CD4-positive, alpha-beta T cell treated with Interleukin-17A for 4 hours (primary cell): ENCODE measurements at regions not wholly inside any gene's neighbourhood (a gene's known extent, or its start where the extent isn't known, plus 50 kb on each side); places are given as distances from the start of the nearest gene placed in this dataset.

ENCODE experiments used
- DNase-seq: peaks from one replicate; pipeline ENCODE4 v3.0.0-alpha.2; 2020; ENCODE audit warnings: mixed read lengths

- no peak for DNase-seq
These were observed 74.3 kb upstream of the RAB4A start for GRCh38 chr1:229196404-229197264.

- no peak for DNase-seq
These were observed 73.7 kb upstream of the RAB4A start for GRCh38 chr1:229197265-229197585.

- DNase-seq = no peak
These were observed 71.4 kb upstream of the RAB4A start for GRCh38 chr1:229199261-229200243.

- DNase-seq = no peak
These were observed 67.7 kb upstream of the RAB4A start for GRCh38 chr1:229203030-229203751.

DNA sequence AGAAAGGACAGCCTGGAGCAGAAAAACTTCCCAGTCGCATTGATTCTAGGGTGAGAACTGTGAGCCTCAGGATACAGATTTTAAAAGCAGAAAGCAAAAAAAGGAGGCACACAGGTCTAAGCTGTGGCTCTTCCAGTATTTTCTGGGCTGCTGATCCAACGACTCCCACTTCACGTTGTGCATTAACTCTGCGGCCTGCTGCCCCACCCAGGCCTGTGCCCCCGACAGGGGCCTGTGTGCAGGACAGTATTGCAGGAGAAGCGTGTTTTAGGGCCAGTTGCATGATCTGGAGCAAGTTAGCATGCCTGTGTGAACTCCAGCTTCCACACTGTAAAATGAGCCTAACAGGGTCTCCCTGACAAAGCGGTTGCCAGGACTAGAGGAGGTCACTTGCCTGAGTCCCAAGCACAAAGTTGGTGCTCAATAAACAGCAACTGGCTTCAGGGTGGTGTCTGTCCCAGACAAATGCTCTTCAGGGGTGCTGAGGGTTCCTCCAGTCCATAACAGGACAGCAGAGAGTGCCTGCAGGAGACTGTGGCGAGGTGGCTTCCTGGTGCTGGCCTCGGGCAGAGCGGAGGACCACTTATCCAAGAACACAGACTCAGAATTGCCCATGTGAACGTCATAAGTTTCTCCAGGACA, 66.8 kb upstream of the RAB4A start:
- DNase-seq = no peak

GRCh38 chr1:229204921-229205777, 65.8 kb upstream of the RAB4A start:
- peak; percentile 25 for DNase-seq

DNA sequence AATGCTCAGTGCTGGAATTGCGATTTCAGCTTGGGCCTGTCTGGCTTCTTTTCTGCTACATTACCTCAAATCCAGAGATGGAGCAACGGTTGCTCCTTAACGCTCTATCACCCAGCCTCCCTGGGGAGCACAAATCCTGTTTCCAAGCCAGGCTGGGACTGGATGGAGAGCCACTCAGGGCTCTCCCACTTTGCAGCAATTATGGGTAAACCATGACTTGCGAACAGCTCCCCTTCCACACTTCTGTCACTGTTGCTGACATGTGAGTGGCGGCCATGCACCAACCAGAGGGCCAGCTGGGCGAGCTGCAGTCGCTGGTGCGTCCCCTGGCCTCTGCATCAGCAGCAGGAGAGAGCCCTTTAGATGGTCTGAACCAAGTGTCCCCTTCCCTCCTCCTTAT, 65.1 kb upstream of the RAB4A start:
- no peak for DNase-seq

- DNase-seq = no peak
These were observed 63.0 kb upstream of the RAB4A start for GRCh38 chr1:229207916-229208315.

DNA sequence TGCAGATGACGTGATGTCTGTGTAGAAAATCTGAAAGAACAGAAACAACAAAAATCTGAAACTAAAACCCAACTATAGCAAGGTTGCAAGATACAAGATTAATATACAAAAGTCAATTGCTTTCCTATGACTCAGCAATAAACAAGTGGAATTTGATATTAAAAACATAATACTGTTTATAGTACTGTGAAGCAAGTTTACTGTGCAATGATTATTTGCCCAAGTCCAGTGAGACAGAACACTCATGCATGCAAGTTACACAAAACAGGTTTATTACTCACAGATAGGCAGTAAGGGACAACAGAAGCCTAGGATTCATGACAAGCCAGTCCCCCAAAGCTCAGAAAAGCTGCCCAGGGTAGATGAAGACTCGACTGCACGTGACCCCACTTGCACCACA, 62.4 kb upstream of the RAB4A start:
- no peak for DNase-seq

DNA sequence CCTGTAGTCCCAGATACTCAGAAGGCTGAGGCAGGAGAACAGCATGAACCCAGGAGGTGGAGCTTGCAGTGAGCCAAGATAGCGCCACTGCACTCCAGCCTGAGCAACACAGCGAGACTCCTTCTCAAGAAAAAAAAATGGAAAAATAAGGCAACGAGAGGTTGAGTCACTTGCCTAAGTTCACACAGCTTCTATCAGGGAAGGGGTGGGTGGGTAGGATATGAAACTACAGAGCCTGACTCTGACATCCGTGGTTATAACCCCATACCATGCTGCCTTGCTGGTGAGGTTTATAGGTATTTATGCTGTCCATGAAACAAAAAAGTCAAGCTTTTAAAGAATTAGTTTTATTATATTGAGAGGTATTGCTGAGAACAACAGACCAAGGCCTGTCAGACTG, 61.5 kb upstream of the RAB4A start:
- DNase-seq = no peak

DNA sequence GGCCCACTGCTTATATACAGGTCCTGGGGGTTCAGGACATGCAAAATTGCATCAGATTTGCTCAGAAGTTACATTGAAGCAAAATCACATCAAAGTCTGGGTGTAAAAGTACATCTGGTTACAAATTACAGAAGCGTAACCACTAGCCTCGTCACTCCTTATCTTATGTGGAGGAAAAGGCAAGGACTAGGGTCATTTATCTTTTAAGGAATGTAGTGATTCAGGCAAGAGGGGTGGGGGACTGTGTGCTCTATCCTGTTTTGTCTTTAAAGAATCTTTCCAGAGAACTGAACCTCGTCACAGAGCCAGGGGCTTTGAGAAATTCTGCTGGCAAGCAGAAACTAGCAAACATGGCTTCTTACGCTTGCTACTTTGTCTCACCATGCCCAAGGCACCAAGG, 61.1 kb upstream of the RAB4A start:
- DNase-seq = no peak

- no peak for DNase-seq
These were observed 60.1 kb upstream of the RAB4A start for GRCh38 chr1:229210844-229211243.

DNA sequence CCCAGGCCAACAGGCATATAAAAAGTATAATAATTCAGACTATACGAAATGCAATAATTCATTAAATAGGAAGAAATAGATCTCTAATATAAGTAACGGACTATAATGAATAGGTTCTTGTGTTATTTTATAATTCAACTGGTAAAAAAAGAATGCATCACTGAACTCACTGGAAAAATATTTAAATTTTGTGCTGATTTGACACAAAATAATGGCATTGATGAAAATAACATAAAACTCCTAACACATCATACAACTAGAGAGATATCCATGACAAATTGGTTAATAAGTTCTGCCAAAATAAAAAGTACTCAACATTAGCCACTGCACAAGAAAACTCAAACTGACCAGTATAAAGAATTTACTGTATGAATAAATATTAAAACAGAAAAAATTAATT, 57.1 kb upstream of the RAB4A start:
- no peak for DNase-seq

GRCh38 chr1:229217716-229218115, 53.2 kb upstream of the RAB4A start:
- DNase-seq = no peak

DNA sequence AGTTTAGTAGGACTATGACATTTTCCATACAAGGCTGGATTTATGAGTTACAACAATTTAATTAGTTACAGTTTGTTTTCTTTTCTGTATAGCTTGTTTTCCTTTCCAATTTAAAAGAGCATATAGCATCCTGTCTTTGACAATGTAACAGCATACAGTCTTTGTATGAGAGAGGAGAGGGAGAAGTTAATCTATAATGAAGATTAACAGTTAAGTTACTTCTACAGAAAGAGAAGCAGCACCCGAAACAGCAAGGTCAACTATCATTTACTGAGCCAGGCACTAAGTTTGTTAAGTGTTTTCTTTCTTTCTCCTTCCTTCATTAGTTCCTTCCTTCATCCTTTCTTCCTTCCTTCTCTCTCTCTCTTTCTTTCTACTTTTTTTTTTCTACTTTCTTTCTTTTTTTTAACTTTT, 52.3 kb upstream of the RAB4A start:
- no peak for DNase-seq

DNA sequence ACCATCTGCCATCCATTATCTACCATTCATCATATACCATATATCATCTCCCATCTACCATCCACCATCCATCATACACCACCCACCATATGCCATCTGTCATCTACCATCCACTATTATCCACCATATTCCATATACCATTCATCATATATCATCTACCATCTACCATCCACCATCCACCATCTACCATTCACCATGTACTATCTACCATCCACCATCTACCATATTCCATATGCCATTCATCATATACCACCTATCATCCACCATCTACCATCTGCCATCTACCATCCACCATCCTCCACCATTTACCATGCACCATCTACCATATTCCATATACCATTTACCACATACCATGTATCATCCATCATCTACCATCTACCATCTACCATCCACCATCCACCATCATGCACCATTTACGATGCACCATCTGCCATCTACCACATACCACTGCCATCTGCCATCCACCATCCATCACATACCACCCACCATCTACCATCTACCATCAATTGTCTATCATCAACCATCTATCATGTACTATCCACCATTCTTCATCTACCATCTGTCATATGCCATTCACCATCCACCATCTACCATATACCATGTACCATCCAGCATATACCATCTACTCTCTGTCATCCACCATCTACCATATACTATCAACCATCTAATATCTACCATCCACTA, 50.6 kb upstream of the RAB4A start:
- no peak for DNase-seq

- DNase-seq = no peak
These were observed 49.5 kb upstream of the RAB4A start for GRCh38 chr1:229221106-229222019.
